ENCODE measurements at regions not wholly inside any gene's neighbourhood (a gene's known extent, or its start where the extent isn't known, plus 50 kb on each side); places are given as distances from the start of the nearest gene placed in this dataset.

- TF ChIP-seq CTCF (IDR thresholded peaks at IDR 0.05) (no peak), EP300 (IDR thresholded peaks at IDR 0.05) (no peak)
Observed at GRCh38 chr2:16246911-16247310, 306.6 kb downstream of the MYCN start.
